ENCODE measurements at regions not wholly inside any gene's neighbourhood (a gene's known extent, or its start where the extent isn't known, plus 50 kb on each side); places are given as distances from the start of the nearest gene placed in this dataset.
A peak's percentile ranks its signal among the peaks of the same experiment; 100 is the strongest.

GRCh38 chr6:44016131-44016870 lies 111.0 kb downstream of the MRPL14 start:
- TF ChIP-seq TAF1 (IDR thresholded peaks at IDR 0.05; ENCODE audit: borderline replicate concordance, insufficient read depth, low read length) (no peak), FOXP2 (optimal IDR thresholded peaks at IDR 0.05; ENCODE audit: borderline replicate concordance, extremely low read depth, extremely low read length, insufficient read depth) (no peak), POLR2AphosphoS5 (IDR thresholded peaks at IDR 0.05; ENCODE audit: low read depth, low read length) (no peak), SIN3A (IDR thresholded peaks at IDR 0.05; ENCODE audit: borderline replicate concordance, insufficient read depth, low read length) (no peak)

DNA sequence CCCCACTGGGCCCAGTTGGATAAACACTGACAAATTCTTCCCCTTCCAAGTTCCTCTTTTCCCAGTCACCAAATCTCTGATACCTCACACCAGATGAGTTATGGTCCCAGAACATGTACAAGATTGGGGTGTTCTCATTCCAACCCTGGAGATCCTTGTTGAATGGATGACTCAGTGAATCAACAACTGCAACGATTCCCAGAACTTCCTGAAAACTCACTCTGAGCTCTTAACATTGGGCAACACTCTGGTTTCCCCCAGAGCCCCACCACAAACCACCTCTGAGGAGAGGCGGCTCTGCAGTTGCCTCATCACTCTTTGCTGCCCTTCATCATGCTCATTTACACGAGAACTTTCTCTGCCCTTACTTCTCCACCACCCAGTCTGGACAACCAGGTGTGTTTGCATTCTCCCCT lies 115.2 kb downstream of the MRPL14 start:
- TF ChIP-seq REST (IDR thresholded peaks at IDR 0.05; ENCODE audit: insufficient read depth in 1 of 2, low read depth in 2 of 2, low read length in 2 of 2), result no peak
- no peak for TF ChIP-seq SIN3A (IDR thresholded peaks at IDR 0.05; ENCODE audit: borderline replicate concordance, insufficient read depth, low read length)
- TF ChIP-seq TAF1 (IDR thresholded peaks at IDR 0.05; ENCODE audit: borderline replicate concordance, insufficient read depth, low read length), result no peak
- TF ChIP-seq FOXP2 (optimal IDR thresholded peaks at IDR 0.05; ENCODE audit: borderline replicate concordance, extremely low read depth, extremely low read length, insufficient read depth), result no peak
- TF ChIP-seq POLR2AphosphoS5 (IDR thresholded peaks at IDR 0.05; ENCODE audit: low read depth, low read length), result no peak

DNA sequence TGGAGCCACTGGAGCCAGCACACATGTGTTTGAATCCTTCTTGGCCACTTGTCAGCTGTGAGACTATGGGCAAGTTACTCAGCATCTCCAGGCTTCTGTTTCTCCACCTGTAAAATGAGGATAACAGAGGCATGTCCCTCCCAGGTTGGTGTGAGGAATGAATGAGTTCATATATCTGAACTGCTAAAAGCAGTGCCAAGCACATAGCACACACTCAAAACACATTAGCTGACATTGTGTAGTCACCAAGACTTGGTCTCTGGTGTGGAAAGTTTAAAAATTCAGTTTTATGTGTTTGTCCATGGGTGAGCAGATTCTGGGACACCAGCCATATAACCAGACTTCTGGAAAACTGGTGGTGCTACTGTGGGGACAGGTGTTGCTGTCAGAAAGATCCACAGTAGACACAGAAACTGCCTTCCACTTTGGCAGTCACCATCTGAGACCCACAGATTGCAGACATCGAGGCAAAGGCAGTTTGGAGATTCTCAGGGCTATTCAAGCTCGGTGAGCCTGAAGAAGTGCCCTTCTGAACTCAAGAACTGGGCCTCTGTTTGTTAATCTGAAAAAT lies 115.8 kb downstream of the MRPL14 start:
- TF ChIP-seq SIN3A (IDR thresholded peaks at IDR 0.05; ENCODE audit: borderline replicate concordance, insufficient read depth, low read length) (no peak), REST (IDR thresholded peaks at IDR 0.05; ENCODE audit: insufficient read depth in 1 of 2, low read depth in 2 of 2, low read length in 2 of 2) (no peak)

DNA sequence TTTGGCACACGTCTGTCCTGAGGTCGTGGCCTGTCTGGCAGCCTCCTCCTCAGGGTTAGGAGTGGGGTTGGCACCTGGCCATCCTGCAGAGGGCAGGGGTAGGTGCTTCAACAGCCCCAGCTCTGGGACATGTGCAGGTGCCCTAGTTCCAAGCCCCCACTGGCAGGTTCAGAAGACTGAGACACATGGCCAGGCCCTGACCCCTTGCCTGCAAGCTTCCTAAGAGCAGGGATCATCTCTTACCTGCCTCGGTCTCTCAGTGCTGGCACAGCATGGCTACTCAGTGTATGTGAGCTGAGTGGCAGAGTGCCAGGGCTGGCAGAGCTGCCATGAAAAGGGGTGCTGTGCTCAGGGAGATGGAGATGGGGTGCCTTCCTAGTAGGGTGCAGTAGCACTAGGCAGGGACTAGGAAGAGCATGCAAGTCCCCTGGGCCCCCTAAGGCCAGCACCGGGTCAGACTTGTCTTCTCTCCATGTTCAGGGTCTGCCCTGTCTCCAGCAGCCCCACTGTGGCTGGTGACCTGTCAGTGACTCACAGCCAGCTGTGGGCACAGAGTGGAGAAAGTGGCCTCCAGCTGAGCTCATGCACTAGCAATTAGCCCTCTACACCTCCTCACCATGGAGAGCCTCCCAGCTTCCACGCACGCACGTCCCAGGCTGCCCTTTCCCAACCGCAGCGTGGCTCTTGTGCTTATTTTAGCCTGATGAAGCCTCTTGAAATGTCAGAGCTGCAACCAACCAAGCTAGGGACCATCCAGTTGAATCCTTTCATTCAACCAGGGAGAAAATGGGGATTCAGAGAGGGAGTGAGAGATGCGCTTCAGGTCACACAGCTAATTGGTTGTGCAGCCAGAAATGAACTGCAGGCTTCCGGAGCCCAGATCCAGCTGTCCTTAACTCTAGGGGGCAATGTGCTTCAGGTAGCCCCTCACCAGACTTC lies 116.6 kb downstream of the MRPL14 start:
- peak in 1 of 2 experiments; percentile 51; a peak in 1 of 4 replicates for TF ChIP-seq REST (IDR thresholded peaks at IDR 0.05; ENCODE audit: insufficient read depth in 1 of 2, low read depth in 2 of 2, low read length in 2 of 2)
- no peak for TF ChIP-seq POLR2AphosphoS5 (IDR thresholded peaks at IDR 0.05; ENCODE audit: low read depth, low read length)
- no peak for TF ChIP-seq SIN3A (IDR thresholded peaks at IDR 0.05; ENCODE audit: borderline replicate concordance, insufficient read depth, low read length)
- peak; percentile 32 for TF ChIP-seq FOXP2 (optimal IDR thresholded peaks at IDR 0.05; ENCODE audit: borderline replicate concordance, extremely low read depth, extremely low read length, insufficient read depth)
- TF ChIP-seq TAF1 (IDR thresholded peaks at IDR 0.05; ENCODE audit: borderline replicate concordance, insufficient read depth, low read length), result no peak

Measured in PFSK-1 (cell line).